Upper lobe of right lung (tissue), 1 donor: ENCODE measurements at regions not wholly inside any gene's neighbourhood (a gene's known extent, or its start where the extent isn't known, plus 50 kb on each side); places are given as distances from the start of the nearest gene placed in this dataset.

Experiments used
- ATAC-seq: fragments of 200-7000 bp; cut with Tn5 transposase; one replicate; pipeline ENCODE4 v1.9.1; 2020; ENCODE audit warnings: mild to moderate bottlenecking, moderate library complexity
- DNase-seq: peaks from one replicate; pipeline ENCODE4 v3.0.0-alpha.2; 2020
- H3K27ac ChIP-seq: fragments of 200-600 bp; one replicate; pipeline ENCODE4 v1.8.0; 2022
- H3K27me3 ChIP-seq: fragments of 200-600 bp; one replicate; pipeline ENCODE4 v1.8.0; 2022; ENCODE audit warnings: mild to moderate bottlenecking
- H3K36me3 ChIP-seq: fragments of 200-600 bp; one replicate; pipeline ENCODE4 v1.8.0; 2022
- H3K4me1 ChIP-seq: fragments of 200-600 bp; one replicate; pipeline ENCODE4 v1.8.0; 2022
- H3K4me3 ChIP-seq: fragments of 200-600 bp; one replicate; pipeline ENCODE4 v1.8.0; 2022; ENCODE audit warnings: mild to moderate bottlenecking
- H3K9me3 ChIP-seq: fragments of 200-600 bp; one replicate; pipeline ENCODE4 v1.8.0; 2022
- CTCF ChIP-seq: fragments of 200-600 bp; IDR thresholded peaks from one replicate; pipeline ENCODE4 v1.8.0; 2022; ENCODE audit warnings: antibody characterized with exemption
- intact Hi-C: fragments of 100-400 bp; cut with DNase I; formaldehyde crosslinking; loops from one replicate; pipeline ENCODE4 v1.11.0; 2022
- donor health status: DM: no; HTN: yes; CAD: no; lungs with severe emphysema.

DNA sequence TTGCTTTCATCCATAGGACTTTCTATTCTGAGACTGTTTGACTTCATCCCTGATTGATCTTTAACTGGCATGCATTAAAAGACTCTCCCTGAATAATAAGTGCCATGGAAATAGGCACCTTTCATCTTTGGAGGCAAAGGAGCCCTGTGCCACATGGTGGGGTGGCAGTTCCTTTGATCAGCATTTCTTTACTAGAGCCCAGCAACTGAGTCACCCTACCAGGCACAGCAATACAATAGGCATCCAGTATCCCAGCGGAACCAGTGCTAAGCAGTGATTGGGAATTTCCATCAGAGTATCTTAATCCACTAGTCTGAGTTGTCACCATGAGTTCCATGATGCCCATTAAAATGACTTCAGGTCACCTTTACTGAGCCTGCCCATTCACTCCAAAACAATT, 476.1 kb upstream of the MPDZ start:
- Histone ChIP-seq H3K27me3 (no peaks in the 10 kb centered on the region), H3K4me1 (no peaks in the 10 kb centered on the region), H3K4me3 (no peak overlapping the region), H3K27ac (no peak overlapping the region), H3K9me3 (no peaks in the 10 kb centered on the region), H3K36me3 (no peaks in the 10 kb centered on the region)
- ATAC-seq (no peak), DNase-seq (no peak)
- intact Hi-C loops, result no loop called here
- TF ChIP-seq CTCF, result no peak

DNA sequence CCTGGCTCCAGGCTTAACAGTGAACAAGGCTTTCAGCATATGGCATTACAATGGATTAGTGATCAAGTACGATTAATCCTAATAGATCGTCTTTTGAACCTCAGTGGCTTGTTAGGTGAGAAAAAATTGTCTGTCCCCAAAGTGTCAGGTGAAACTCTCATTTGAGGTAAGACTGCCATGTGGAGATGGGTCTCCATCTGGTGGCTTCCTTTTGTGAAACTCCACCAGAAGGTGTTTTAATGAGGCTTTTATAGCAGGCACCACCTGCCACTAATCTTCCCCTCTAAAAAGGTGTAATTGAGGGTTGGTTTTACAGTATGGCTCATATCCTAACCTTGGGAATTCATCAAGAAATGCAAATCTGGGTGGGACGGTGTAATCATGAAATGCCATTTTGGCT, 471.1 kb upstream of the MPDZ start:
- no peaks in the 10 kb centered on the region for H3K9me3 ChIP-seq
- H3K36me3 ChIP-seq, result no peaks in the 10 kb centered on the region
- no peak for TF ChIP-seq CTCF
- H3K4me3 ChIP-seq, result no peak overlapping the region
- ATAC-seq (no peak), DNase-seq (no peak)
- H3K27me3 ChIP-seq, result no peaks in the 10 kb centered on the region
- H3K27ac ChIP-seq, result no peak overlapping the region
- intact Hi-C loops, result no loop called here
- H3K4me1 ChIP-seq, result no peaks in the 10 kb centered on the region

DNA sequence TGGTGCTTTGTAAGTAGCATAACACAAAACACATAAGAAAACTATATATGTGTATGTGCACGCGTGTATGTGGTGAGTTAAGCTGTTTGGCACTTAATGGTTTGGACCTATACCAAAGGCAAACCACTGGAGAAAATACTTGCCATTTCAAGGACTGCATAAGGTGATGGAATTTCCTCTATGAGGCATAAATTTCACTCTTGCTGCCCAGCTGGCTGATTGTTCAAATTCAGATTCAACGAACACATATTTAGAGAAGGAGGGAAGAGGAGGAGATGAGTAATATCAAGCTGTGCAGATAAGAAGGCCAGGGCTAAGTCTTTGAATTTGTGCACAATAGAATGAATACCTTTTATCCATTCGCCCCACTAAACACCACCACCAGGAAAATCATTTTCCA, 470.6 kb upstream of the MPDZ start:
- Histone ChIP-seq H3K4me3 (no peak overlapping the region), H3K36me3 (no peaks in the 10 kb centered on the region), H3K4me1 (no peaks in the 10 kb centered on the region), H3K27me3 (no peaks in the 10 kb centered on the region), H3K9me3 (no peaks in the 10 kb centered on the region), H3K27ac (no peak overlapping the region)
- DNase-seq (no peak), ATAC-seq (no peak)
- TF ChIP-seq CTCF, result no peak
- intact Hi-C loops, result no loop called here

DNA sequence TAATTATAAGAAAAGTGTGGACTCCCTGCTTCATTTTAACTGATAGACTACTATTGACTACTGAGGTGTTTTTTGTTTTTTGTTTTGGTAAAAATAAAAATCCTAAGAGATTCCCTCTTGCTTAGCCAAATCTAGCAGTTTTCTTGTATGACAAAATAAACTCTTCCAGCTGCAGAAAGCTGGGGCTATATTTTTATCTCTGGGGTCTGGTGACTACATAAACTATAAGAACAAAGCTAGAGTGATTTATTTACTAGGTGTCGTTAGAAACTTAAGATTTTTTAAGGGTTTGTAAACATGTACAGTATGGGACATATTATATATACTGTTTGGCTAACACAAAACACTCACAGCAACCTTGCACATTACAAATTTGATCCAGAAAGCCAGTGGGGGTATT, 467.4 kb upstream of the MPDZ start:
- H3K4me1 ChIP-seq, result no peaks in the 10 kb centered on the region

DNA sequence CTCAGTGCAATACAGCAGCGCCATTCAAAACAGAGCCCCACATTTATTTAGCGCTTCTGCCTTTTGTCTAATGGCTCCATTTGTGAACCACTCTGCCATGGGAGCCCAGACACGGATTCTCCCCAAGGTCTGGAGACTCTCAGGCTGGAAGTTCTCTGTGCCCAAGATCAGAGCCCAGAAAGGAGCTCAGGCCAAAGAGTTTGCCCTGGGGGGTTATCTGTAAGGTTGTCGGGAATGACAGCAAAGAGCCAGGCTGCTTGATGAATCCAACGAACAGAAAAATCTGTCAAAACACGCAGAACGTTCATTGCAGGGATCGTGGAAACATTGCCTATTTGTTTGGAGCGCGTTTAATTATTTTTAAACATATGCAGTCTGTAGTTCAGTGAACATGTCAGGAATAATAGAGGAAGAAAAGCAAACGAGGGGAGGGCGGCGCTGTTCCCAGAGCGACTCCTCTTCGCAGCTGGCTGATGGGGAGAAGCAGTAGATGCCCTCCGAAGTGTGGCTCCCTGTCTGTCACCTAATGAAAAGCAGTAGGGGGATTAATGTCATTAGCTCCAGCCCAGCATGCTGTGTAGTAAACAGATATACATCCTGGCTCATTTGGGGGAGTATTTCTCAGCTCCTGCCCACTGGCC, 464.9 kb upstream of the MPDZ start:
- no peaks in the 10 kb centered on the region for H3K27me3 ChIP-seq
- no peak overlapping the region for H3K27ac ChIP-seq
- intact Hi-C loops, result no loop called here
- ATAC-seq (no peak), DNase-seq (no peak)
- TF ChIP-seq CTCF, result no peak
- no peaks in the 10 kb centered on the region for H3K9me3 ChIP-seq
- no peaks in the 10 kb centered on the region for H3K36me3 ChIP-seq
- H3K4me3 ChIP-seq, result no peak overlapping the region
- H3K4me1 ChIP-seq, result no peaks in the 10 kb centered on the region

More for the DNA sequence above, 467.4 kb upstream of the MPDZ start:
- H3K36me3 ChIP-seq, result no peaks in the 10 kb centered on the region
- H3K9me3 ChIP-seq, result no peaks in the 10 kb centered on the region
- no peak for TF ChIP-seq CTCF
- no peak for ATAC-seq
- no peak for DNase-seq
- no peak overlapping the region for H3K27ac ChIP-seq
- H3K27me3 ChIP-seq, result no peaks in the 10 kb centered on the region
- no peak overlapping the region for H3K4me3 ChIP-seq
- intact Hi-C loops, result no loop called here

DNA sequence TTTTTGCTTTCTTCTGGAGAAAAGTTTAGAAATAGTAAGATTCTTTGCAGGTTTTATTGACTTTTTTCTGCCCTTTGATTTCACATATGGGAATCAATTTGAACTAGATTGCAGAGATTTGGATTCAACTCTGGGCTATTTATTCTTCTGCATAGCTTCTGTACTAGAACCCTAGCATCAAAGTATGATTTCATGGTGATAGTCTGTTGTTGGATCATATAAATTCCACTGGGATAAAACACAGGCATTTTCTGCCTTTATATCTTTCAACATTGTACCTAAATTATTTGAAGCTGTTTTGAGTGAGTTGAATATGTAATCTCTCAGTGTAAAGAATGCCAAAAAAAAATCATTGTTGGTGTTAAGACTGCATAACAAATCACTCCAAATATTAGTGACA, 458.4 kb upstream of the MPDZ start:
- no peak overlapping the region for H3K27ac ChIP-seq
- no peak overlapping the region for H3K4me3 ChIP-seq

More for the DNA sequence above, 458.4 kb upstream of the MPDZ start:
- ATAC-seq, result no peak
- no peak for TF ChIP-seq CTCF
- Histone ChIP-seq H3K9me3 (no peaks in the 10 kb centered on the region), H3K27me3 (no peaks in the 10 kb centered on the region), H3K4me1 (no peaks in the 10 kb centered on the region), H3K36me3 (no peaks in the 10 kb centered on the region)
- no peak for DNase-seq
- intact Hi-C loops, result no loop called here
